ENCODE measurements at regions not wholly inside any gene's neighbourhood (a gene's known extent, or its start where the extent isn't known, plus 50 kb on each side); places are given as distances from the start of the nearest gene placed in this dataset.

- no peak for TF ChIP-seq ATF3 (CRISPR knock-in tag; conservative IDR thresholded peaks at IDR 0.05)
- TF ChIP-seq, protein P1, sequence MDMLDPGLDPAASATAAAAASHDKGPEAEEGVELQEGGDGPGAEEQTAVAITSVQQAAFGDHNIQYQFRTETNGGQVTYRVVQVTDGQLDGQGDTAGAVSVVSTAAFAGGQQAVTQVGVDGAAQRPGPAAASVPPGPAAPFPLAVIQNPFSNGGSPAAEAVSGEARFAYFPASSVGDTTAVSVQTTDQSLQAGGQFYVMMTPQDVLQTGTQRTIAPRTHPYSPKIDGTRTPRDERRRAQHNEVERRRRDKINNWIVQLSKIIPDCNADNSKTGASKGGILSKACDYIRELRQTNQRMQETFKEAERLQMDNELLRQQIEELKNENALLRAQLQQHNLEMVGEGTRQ (CRISPR knock-in tag; IDR thresholded peaks at IDR 0.05): no peak
- no peak for TF ChIP-seq KAT7 (CRISPR knock-in tag; IDR thresholded peaks at IDR 0.05; ENCODE audit: borderline replicate concordance)
- TF ChIP-seq, protein P2, sequence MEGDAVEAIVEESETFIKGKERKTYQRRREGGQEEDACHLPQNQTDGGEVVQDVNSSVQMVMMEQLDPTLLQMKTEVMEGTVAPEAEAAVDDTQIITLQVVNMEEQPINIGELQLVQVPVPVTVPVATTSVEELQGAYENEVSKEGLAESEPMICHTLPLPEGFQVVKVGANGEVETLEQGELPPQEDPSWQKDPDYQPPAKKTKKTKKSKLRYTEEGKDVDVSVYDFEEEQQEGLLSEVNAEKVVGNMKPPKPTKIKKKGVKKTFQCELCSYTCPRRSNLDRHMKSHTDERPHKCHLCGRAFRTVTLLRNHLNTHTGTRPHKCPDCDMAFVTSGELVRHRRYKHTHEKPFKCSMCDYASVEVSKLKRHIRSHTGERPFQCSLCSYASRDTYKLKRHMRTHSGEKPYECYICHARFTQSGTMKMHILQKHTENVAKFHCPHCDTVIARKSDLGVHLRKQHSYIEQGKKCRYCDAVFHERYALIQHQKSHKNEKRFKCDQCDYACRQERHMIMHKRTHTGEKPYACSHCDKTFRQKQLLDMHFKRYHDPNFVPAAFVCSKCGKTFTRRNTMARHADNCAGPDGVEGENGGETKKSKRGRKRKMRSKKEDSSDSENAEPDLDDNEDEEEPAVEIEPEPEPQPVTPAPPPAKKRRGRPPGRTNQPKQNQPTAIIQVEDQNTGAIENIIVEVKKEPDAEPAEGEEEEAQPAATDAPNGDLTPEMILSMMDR (IDR thresholded peaks at IDR 0.05): no peak
- no peak for TF ChIP-seq CBFB (CRISPR knock-in tag; IDR thresholded peaks at IDR 0.05; ENCODE audit: low read depth)
Observed at GRCh38 chr7:81201188-81201587, 282.3 kb upstream of the SEMA3C start.
